Astrocyte of the cerebellum (primary cell): ENCODE measurements at regions not wholly inside any gene's neighbourhood (a gene's known extent, or its start where the extent isn't known, plus 50 kb on each side); places are given as distances from the start of the nearest gene placed in this dataset.

Experiments
- DNase-seq: peaks from one replicate; pipeline ENCODE4 v3.0.0-alpha.2; 2011; ENCODE audit warnings: low read depth
- H3K4me3 ChIP-seq: 2 replicates; pipeline ENCODE4 v1.5.1; 2011; ENCODE audit warnings: mild to moderate bottlenecking, low read depth, low read length, moderate library complexity
- in situ Hi-C: cut with HindIII; loops from 2 replicates; pipeline ENCODE4 v1.10.0; 2017; ENCODE audit warnings: low sequenced_read_pairs
- TF ChIP-seq, protein P1 (sequence below): IDR thresholded peaks from 2 replicates; pipeline ENCODE4 v1.5.1; 2012; ENCODE audit warnings: low read length, low read depth, moderate library complexity, mild to moderate bottlenecking; ENCODE audit errors: missing control alignments

DNA sequence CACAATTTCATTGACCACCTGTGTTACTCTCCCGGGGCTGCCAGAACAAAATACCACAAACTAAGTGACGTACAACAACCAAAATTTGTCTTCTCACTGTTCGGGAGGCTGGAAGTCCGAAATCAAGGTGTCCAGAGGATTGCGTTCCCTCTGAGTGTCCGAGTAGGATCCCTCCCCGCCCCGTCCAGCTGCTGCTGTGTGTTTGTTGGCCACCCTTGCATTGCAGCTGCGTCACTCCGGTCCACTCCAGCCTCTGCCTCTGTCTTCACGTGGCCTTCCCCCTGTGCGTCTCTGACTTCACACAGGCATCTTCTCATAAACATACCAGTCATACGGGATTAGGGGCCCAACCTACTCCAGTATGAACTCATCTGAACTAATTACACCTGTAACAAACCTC is 251.8 kb upstream of the SMIM21 start:
- DNase-seq: no peak
- TF ChIP-seq, protein P1, sequence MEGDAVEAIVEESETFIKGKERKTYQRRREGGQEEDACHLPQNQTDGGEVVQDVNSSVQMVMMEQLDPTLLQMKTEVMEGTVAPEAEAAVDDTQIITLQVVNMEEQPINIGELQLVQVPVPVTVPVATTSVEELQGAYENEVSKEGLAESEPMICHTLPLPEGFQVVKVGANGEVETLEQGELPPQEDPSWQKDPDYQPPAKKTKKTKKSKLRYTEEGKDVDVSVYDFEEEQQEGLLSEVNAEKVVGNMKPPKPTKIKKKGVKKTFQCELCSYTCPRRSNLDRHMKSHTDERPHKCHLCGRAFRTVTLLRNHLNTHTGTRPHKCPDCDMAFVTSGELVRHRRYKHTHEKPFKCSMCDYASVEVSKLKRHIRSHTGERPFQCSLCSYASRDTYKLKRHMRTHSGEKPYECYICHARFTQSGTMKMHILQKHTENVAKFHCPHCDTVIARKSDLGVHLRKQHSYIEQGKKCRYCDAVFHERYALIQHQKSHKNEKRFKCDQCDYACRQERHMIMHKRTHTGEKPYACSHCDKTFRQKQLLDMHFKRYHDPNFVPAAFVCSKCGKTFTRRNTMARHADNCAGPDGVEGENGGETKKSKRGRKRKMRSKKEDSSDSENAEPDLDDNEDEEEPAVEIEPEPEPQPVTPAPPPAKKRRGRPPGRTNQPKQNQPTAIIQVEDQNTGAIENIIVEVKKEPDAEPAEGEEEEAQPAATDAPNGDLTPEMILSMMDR: no peak
- in situ Hi-C loops: no loop called here
- H3K4me3 ChIP-seq: no peak overlapping the region

DNA sequence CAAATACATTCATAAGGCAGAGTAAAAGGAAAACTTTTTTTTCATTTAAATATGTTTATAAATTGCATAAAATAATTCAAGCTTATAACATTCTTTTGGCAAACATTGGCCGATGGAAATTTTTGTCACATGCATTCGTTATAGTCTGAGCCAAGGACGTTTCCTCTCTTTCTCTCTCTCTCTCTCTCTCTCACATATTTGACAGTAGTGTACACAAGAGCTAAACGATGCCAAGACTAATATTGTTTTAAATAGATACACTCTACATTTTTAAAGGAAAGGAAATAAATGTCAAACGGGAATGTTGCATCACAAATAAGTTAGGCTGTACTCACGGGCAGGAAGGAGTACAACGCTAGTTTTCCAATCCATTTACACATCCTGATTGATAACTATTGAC is 251.1 kb upstream of the SMIM21 start:
- in situ Hi-C loops: no loop called here
- TF ChIP-seq, protein P1: no peak
- no peak for DNase-seq
- no peak overlapping the region for H3K4me3 ChIP-seq

- no peak overlapping the region for H3K4me3 ChIP-seq
- DNase-seq: no peak
- TF ChIP-seq, protein P1: no peak
- in situ Hi-C loops: no loop called here
Measured at GRCh38 chr18:75677696-75678455, 250.4 kb upstream of the SMIM21 start.

GRCh38 chr18:75660932-75661331 is 233.4 kb upstream of the SMIM21 start:
- DNase-seq: no peak
- in situ Hi-C loops: no loop called here
- TF ChIP-seq, protein P1: no peak
- no peak overlapping the region for H3K4me3 ChIP-seq

GRCh38 chr18:75659535-75660023 is 232.1 kb upstream of the SMIM21 start:
- DNase-seq: no peak
- TF ChIP-seq, protein P1: no peak
- in situ Hi-C loops: no loop called here
- H3K4me3 ChIP-seq: no peak overlapping the region

DNA sequence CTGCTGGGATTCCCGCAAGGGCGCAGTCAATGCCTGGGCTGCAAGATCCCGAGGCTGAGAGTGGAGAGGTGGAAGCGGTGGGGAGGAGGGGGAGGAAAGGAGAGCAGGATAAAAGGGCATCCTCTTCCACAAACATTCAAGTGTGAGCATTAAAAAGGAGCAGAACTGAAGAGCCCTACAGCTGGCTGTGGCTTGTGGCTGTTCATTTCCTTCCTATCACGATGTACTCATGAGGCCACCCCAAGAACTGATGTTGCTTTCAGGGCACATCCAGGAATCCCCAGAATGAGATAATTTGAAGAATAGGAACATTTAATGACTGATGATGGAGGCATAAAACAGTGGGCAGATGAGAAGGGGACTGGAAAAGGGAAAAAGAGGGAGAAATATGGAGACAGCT is 230.8 kb upstream of the SMIM21 start:
- H3K4me3 ChIP-seq: no peak overlapping the region
- TF ChIP-seq, protein P1: no peak
- DNase-seq: no peak
- in situ Hi-C loops: no loop called here
